DMS 273 treated with DMSO at 0.1 percent for 48 hours (cell line): ENCODE measurements at regions not wholly inside any gene's neighbourhood (a gene's known extent, or its start where the extent isn't known, plus 50 kb on each side); places are given as distances from the start of the nearest gene placed in this dataset.

Source experiments
- DNase-seq: peaks from one replicate; lab custom pipeline; 2025; lab: John Stamatoyannopoulos, UW

GRCh38 chr2:7286120-7286519, 368.9 kb downstream of the RNF144A start:
- no peak for DNase-seq

GRCh38 chr2:7288484-7288883, 371.3 kb downstream of the RNF144A start:
- DNase-seq, result no peak

DNA sequence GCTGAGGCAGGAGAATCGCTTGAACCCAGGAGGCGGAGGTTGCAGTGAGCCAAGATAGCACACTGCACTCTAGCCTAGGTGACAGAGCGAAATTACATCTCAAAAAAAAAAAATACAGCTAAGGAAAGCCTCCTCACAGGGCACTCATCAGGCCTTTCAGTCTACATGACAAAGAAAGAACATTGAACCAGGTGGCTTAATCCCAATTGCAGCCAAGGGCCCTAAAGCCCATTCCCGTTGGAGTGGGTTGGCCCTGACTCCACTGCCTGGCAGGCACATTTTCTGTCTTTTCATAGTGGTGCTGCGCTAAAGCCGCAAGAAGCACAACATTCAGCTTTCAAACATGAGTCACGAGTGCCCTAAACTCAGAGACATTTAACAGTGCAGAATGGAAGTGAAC, 372.5 kb downstream of the RNF144A start:
- DNase-seq, result no peak

- no peak for DNase-seq
Observed at GRCh38 chr2:7292154-7292691, 375.0 kb downstream of the RNF144A start.

- DNase-seq, result no peak
Observed at GRCh38 chr2:7309582-7309981, 392.4 kb downstream of the RNF144A start.

- DNase-seq, result no peak
Observed at GRCh38 chr2:7324706-7325105, 407.5 kb downstream of the RNF144A start.

- no peak for DNase-seq
Observed at GRCh38 chr2:7325186-7325585, 408.0 kb downstream of the RNF144A start.

- DNase-seq, result no peak
Observed at GRCh38 chr2:7329465-7329864, 412.3 kb downstream of the RNF144A start.

- no peak for DNase-seq
Observed at GRCh38 chr2:7333189-7333765, 416.1 kb downstream of the RNF144A start.

DNA sequence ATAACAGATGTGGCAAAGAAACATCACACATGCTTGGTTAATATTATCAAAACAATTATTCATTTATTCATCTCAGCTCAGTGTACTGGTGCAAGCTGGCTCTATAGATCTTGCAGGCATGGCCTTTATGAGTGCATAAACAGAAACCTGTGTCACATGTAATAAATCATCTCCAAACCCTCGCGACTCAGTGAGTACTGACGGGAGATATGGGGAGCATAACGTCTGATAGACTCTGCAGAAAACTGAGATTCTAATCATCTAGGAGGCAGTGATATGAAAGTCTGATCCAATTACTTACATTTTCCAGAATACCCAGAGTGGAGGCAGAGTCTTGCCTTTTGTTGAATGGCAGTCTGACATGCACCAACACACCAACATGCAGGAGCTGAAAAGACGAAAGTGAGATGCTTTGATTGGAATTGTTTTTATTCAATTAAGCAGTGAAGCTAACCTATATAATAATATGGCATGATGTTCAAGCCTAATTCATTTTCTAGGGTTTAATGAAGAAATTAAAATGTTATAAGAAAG, 416.8 kb downstream of the RNF144A start:
- DNase-seq, result no peak

DNA sequence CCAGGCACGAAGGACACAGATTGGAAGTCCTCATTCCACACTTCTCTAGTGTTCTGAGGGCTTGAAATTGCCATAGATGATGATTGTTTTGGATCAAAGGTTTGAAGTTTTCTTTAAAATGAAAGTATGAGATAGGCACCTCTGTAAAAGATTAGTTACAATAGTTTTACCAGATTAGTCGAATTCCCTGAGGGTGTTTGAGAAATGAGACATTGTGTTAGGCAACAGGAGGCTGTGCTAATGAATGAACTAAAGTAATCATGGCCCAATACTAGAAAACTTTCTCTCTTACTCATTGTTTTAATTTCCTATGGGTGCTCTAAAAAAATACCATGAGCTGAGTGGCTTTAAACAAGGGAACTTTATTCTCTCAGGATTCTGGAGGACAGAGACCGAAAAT, 421.7 kb downstream of the RNF144A start:
- DNase-seq, result no peak

GRCh38 chr2:7346336-7346735, 429.1 kb downstream of the RNF144A start:
- no peak for DNase-seq

DNA sequence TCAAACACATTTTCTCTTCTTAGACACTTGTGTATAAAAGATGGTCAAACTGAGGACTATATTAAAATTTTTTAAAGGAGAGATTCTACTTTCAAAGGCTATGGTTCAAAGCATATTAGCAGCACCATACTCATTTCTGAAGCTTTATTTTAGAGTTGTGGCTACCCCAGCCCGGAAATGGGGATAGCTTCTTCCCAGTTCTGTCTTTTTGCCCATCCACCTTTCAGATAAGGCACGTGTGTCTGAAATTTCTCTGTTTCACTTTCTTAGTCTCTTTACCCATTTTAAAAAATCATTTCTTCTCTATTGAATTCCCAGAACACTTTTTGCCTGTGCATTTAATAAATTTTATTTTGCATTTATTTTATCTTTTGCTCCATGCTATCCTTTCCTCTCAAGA, 431.5 kb downstream of the RNF144A start:
- no peak for DNase-seq

- no peak for DNase-seq
Observed at GRCh38 chr2:7352191-7352590, 435.0 kb downstream of the RNF144A start.

- no peak for DNase-seq
Observed at GRCh38 chr2:7353571-7353970, 436.4 kb downstream of the RNF144A start.

DNA sequence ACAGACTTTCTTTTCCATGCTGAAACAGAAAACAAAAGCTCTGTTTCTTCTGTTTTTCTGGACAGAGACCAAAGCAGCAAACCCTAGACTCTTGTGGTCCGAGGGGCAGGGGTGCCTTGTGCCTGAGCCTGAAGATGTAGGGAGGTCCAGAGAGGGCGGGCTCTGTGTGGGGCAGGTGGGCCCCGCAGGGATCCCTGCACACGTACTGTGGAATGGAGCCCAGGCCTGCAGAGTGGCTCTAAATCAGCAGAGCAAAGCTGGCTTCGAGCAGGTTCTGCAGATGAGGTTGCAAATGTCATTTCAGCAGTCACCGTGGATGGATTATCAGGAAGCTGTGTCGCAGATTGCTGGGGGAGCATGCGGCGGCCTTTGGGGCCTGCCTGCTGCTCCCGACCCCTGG, 438.6 kb downstream of the RNF144A start:
- DNase-seq, result no peak

GRCh38 chr2:7356909-7357584, 439.8 kb downstream of the RNF144A start:
- no peak for DNase-seq

DNA sequence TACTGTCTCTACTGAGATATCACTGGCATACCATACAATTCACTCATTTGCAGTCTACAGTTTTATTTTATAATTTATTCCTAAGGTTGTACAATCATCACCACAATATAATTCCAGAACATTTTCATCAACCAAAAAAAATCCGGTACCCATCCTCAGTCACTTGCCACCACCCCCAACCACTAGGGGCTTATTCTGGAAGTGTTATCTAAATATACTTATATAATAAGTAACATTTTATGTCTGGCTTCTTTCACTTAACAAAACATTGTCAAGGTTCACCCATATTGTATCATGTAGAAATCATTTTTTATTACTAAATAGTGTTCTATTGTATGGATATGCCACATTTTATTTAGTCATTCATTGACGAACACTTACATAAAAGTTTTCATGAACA, 440.8 kb downstream of the RNF144A start:
- DNase-seq, result no peak

DNA sequence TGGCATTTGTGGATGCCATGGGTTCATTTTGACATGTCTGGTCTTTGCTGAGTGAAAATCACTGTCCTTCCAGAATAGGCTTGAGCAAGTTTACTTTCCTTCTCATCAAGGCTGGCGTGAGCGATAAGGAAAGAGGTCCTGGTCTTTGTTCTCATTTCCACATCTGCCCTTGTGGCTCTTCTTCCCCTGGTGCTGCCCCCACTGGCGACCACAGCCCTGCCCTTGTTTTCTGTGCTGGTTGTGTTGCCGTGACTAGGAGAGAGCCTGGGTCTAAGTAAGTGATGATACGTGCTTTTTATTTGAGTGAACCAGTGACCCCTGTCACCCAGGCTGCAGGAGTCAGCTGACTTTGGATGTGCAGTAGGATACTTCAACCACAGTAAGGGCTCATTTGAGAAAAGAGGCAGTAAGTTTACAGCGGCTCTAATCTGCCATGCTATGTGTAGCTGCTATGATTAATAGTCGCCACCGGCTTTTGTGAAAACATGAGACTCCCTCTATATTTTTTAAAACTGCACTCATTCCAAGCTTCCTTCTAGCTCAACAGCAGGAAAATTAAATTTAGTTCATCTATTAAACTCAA, 441.7 kb downstream of the RNF144A start:
- DNase-seq, result no peak

DNA sequence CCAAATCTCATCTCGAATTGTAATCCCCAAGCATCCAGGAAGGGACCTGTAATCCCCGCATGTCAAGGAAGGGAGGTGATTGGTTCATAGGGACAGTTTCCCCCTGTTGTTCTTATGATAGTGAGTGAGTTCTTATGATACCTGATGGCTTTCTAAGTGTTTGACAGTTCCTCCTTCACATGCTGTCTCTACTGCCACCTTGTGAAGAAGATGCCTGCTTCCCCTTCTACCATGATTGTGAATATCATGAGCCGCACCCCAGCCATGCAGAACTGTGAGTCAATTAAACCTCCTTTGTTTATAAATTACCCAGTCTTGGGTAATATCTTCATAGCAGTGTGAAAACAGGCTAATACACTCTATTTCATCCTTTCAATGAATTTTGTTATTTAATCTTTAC, 446.7 kb downstream of the RNF144A start:
- DNase-seq, result no peak

DNA sequence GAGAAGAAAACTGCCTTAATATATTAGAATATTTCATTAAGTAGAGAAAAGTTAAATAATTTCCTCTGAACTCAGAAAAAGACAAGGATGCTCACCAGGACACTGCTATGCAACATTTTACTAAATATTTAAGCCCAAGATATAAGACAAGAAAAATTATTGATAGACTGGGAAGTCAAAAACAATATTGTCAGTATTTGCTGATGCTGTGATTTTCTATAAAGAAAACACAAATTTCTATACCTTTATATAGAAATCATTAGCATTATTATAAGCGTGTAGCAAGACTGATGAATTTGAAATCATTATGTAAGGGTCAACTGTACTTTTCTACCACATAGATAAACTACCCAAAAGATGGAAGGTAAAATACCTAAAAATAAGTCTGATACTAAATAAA, 451.0 kb downstream of the RNF144A start:
- DNase-seq, result no peak

DNA sequence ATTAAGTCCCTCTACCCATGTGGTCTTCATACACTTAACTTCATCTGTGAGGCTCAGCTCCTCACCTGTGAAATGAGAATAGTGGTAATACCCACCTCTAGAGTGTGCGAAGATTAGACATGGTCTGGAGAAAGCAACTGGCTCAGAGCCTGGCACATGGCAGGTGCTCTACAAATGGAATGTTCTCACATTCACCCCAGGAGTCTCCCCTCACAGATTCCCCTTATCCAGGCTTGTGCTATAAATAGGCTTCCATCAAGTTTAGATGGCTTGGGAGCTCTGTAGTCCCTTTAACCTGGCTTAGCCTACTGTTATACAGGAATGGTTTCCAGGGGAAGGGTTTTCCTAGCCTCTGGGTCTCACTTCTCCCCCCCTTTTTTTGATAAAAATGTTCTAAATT, 455.9 kb downstream of the RNF144A start:
- DNase-seq, result no peak

GRCh38 chr2:7375901-7376300, 458.7 kb downstream of the RNF144A start:
- DNase-seq, result no peak
